ENCODE measurements at regions not wholly inside any gene's neighbourhood (a gene's known extent, or its start where the extent isn't known, plus 50 kb on each side); places are given as distances from the start of the nearest gene placed in this dataset.

GRCh38 chr13:84121456-84121855 lies 239.2 kb upstream of the SLITRK1 start:
- TF ChIP-seq CTCF (conservative IDR thresholded peaks at IDR 0.05): no peak
- TF ChIP-seq ZFX (IDR thresholded peaks at IDR 0.05): no peak
